GM18870 (cell line): ENCODE measurements at regions not wholly inside any gene's neighbourhood (a gene's known extent, or its start where the extent isn't known, plus 50 kb on each side); places are given as distances from the start of the nearest gene placed in this dataset.
A peak's percentile ranks its signal among the peaks of the same experiment; 100 is the strongest.

Source experiments
- ATAC-seq: cut with Tn5 transposase; IDR thresholded peaks from one replicate; pipeline ENCODE4 v1.9.1; 2021; ENCODE audit warnings: moderate library complexity; ENCODE audit not compliant: unreplicated experiment

DNA sequence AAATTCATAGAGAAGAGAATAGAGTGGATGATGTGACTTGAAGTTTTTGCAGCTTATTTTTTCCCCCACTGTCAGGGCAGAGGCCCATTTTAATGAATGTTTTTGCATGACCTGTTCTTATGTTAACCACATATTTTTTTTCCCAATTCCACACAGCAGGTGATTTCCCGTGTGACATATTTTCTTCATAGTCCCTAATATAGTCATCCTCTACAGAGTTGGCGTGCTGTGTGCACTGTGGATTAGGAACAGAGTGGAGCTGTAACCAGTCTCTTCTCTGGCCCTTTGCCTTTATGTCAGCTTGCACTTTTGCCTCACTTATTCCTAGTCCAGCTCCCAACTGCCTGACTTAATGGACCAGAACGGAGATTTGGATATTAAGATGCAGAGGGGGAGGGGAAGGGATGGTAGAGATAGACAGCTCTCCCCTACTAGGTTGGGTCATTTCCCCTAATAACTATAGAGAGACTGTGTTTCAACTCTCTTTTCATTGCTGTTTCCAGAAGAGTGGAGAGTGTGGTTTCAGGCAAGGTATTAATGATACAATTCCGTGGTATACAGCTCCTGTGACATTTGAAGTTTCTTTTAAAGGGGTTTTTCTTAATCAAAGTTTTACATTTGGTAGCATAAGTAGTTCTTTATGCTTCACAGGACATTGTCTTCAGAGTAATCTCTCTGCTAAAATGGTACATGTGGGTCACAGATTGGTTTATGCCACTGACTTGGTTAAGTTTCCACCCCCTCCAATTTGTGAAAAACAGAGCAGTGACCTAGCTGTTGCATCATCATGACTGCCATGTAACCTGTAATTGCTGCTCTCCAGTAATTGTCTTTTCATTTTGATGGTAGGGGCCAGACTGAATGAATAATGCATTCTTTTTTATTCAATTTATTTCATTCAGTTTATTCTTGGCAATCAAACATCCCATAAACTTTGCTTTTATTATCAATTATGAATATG, 161.3 kb downstream of the HAUS1 start:
- ATAC-seq = no peak

DNA sequence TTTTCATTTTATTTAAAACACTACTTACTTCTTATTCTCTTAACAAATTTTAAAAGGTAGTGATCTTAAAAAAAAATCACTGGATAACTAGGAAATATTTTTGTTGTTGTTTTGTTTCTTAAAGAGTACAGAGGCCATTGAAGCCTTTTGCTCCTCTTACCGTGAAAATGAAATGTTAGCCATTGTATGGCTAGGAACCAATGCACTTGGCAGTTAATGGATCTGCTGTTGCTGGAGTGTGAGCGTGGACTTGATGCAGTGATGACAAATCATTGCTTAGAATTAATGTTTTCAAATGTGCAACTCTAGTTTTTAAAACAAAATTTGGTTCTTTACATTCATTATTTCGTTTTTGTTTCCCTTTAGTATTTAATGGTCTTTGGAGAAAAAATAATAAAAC, 162.3 kb downstream of the HAUS1 start:
- no peak for ATAC-seq

DNA sequence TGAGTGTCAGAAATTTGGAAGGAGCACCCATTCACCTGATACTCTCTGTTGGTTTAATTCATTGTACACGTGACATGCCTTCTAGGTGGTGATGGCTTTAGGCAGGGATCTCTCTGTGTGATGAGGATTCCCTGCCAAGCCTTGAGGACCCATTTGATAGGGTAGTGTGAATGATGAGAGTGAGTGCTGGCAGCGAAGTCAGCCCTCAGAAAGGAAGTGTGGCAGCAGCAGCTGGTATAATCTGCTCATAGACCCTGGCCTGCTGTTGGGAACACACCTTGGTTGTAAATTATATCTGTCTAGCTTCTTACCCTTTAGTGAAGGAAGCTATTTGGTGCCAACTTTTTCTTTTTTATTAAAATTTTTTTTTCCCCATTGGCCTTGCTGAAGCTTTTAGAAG, 164.5 kb downstream of the HAUS1 start:
- ATAC-seq = no peak

DNA sequence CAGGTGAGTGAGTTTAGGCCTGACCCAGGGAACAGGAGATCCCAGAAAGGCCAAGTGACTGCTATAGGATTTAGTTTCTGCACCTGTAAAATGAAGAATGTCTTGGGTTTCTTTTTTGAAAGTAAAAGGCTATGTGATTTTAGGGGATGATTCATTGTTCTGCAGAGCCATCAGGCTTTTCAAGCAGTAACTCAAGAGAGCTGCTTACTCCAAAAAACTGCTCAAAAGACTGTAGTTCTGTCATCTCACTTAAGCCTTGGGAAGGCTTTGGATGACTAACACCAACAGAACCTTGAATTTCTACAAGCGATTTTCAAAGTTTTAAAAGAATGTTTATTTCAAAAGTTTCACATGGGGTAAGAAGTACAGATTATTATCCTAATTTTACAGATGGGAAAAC, 165.1 kb downstream of the HAUS1 start:
- no peak for ATAC-seq

DNA sequence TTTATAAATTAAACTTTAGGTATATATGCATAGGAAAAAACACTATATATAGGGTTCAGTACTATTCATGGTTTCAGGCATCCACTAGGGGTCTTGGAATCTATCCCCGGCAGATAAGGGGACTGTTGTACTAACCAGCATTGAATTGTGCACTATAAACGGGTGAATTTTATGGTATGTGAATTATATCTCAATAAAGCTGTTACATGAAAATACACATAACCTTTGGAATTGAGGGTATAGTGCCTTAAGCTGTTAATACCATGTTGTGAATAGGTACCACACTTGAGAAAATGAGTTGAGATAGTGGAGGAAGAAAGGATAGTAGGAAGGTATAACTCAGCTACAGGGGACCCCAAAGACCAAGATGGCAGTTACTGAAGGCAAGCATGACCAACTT, 167.3 kb downstream of the HAUS1 start:
- ATAC-seq = no peak

DNA sequence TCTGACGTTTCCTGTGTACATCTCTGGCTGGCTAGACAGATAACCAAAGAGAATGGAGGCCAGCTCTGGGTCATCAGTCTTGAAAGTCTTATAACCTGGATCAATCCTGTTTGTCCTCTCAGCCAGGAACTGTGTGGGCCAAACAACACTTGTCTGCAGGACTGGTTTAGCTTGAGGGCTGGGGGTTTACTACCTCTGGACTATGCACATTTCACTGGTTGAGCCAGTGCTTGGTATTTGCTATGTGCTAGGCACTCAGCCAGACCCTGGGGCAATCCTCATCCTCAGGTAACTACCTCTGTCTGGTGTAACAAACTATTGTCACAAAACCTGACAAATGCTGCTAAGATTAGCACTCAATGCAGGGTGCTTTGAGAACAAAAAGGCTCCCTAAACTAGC, 169.7 kb downstream of the HAUS1 start:
- ATAC-seq = no peak

DNA sequence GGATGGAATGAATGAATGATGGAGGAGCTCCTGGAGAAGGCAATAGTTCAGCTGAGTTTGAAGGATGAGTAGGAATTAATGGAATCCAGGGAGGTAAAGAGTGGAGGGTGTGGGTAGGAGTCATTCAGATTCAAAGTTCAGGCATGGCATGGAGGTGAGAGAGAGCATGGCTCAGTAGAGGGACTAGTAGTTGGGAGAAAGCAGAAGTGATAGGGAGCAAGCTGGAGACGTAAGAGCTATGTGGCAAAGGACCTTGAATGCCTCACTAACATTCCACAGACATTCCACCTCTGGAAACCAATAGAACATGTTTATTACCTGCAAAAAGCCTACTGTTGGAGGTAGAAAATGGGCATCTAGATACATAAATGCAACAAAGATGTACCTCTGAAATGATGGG, 170.1 kb downstream of the HAUS1 start:
- no peak for ATAC-seq

DNA sequence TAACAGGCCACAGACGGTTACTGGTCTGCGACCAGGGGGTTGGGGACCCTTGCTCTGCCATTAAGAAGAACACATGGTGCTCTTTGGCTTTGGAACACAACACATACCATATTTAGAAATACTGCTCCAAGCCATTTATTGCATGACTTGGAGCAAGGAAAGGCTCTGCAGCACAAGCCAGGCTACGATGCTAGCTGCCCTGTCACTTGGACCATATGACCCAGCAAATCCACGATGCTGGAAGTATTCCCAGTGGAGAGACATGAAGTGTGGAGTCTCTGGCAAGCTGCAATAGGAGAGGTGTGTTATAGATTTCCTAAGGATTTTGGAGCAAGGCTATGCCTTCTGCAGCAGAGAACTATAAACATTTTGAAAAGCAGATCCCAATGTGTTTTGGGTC, 171.2 kb downstream of the HAUS1 start:
- ATAC-seq = no peak

DNA sequence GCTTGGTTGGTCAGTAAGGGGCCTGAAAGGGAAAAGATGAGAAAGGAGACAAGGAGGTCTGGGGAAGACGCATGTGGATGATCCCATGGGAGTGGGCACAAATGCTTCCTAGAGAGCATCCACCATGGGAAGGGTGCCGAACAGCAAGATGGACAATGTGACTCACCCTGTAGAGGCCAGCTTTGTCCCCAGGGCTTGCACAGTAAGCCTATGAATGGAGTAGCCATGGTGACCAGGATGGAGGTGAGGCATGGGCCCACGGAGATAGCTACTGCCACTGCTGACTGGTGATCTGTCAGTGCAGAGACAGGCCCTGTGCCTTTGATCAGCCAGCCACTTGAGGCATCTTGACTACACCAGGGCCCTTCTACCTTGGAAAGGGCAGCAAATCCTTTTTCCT, 172.6 kb downstream of the HAUS1 start:
- no peak for ATAC-seq

DNA sequence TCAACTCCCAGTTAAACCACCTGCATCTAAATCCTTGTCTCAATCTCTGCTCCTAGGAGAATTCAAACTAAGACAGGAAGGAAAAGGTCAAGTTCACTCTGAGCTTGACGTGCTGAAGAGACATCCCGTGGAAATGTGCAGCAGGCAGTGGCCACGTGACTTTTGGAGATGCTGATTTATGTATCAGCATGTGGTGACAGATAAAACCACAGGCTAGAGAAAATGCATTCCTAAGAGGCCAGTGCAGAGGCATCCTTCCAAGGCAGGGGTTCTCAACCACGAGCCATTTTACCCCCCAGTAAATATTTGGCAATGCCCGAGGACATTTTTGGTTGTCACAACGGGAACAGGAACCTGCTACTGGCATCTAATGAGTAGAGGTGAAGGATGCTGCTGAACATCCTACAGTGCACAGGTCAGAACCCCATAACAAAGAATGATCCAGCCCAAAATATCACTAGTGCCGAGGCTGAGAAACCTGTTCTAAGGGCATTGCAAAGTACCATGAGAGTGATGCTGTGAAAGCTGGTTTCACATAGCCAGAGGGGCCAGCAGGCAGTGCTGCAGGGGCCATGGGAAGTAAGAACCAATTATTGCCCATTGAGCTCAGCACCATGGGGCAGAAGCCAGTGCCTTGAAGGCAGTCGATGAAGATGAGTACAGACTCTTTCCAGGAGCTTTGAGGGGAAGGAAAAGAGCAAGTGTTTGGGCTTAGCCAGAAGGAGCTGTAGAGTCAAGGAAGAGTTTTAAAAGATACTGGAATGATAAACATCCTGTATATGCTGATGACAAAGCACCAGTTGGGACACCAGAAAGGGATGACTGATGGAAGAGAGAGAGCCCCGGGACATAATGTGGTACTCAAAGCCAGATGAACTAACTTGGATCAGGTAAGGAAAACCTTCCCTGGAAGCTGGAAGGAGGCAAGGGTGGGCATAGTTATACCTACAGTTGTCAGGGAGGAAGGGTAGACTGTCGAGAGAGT, 174.6 kb downstream of the HAUS1 start:
- no peak for ATAC-seq

DNA sequence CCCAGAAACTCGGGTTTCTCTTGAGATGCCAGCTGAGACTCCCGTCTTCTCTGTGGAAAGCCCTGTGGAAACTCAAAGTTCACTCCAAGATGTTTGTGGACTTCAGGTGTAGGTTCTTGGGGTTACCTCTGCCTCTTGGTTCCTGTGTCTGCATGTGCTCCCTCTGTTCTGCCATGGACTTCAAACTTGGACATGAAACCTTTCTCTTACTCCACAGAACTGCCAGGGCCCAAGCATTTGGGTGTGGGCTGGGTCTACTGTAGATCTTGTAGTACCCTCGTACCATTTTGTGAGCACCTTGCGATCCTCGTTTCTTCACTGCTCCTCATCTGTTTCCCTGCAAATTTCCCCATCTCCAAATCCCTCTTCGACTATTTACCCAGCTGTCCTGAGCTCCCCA, 175.5 kb downstream of the HAUS1 start:
- no peak for ATAC-seq

DNA sequence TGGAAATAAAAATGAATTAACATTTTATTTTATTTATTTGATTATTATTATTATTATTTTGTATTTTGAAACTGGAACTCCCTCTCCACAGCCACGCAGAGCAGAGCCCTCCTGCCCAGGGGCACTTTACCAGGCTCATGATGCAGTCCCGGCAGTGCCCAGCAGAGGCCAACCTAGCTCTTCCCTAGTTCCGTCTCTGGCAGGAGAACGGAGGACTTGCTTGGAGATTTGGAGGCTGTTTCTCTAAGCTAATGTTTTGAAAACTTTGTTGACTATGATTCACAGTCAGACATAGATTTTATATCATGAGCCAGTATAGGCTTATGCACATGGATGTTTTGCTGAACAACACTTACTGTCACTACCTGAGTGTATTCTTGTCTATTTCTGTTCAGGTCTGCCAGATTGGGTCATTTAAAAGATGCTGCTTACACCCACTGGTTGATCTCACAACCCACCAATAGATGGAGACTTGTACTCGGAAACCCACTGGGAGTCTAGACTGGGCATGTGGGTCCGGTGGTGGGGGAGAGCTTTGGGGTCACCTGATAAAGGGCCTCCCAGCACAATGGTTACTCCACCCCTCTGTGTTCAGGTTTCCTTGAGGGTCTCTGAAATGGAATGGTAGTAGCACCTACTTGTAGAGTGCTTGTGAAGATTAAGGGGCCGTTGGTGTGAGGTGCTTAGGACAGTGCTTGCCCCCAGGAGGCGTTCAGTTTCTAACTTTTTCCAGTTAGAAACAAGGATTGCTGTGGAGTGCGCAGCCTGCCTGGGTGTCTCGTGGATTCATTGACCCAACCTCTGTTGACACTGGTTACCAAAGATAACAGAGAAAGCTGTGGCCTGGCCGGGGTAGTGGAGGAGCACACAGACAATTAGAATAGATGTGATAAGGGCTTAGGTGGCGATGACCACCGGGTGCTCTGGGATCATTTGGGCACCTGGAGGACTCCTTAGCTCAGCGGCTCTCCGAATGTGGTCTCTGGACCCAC, 177.3 kb downstream of the HAUS1 start:
- ATAC-seq = peak; percentile 60

DNA sequence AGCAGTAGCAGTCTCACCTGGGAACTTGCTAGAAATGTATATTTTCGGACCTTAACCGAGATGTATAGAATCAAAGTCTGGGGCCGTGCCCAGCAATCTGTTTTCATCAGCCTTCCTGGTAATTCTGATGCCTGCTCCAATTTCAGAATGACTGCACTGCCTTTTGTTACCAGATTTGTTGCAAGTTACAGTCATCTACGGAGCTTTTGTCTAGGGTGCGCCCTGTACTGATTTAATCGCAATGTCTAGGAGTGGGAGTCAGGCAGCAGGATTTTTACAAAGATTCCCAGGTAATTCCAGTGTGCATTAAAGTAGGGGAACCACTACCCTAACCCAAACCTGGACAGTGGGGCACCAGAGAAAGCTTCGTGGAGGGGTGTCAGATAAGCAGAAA, 178.0 kb downstream of the HAUS1 start:
- ATAC-seq = no peak

DNA sequence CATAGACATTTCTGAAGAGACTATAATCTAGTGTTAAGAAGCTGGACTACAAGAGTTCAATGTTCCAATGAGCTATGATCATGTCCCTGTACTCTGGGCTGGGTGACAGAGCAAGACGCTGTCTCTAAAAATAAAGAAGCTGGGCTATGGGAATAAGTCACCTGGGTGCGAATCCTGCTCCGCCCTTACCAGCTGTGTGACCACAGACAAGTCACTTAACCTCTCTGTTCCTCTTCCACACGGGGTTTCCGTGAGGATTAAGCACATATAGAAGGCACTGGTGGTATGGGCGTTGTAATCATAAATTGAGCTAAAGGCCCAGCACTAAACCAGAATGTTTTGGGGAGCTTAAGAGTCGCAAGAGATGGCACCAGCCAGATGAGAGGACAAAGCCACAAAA, 178.5 kb downstream of the HAUS1 start:
- ATAC-seq = no peak

DNA sequence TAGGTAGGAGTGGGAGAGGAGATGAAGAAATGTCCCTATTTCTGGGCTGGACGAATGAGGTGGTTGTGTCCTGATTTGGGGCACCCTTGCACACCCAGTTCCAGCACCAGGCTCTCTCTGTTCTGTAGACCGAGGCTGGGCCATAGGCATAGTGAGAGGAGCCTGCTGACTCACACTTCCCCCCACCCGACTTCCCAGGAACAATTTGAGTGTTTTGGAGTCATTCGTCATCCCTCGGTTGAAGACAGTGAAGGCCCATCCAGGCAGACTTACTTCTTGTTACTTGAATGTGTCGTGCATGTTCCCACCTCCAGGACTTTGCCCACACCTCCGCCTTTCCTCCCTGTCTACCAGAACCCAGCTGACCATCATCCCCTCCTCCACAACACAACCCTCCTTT, 179.1 kb downstream of the HAUS1 start:
- ATAC-seq = no peak

DNA sequence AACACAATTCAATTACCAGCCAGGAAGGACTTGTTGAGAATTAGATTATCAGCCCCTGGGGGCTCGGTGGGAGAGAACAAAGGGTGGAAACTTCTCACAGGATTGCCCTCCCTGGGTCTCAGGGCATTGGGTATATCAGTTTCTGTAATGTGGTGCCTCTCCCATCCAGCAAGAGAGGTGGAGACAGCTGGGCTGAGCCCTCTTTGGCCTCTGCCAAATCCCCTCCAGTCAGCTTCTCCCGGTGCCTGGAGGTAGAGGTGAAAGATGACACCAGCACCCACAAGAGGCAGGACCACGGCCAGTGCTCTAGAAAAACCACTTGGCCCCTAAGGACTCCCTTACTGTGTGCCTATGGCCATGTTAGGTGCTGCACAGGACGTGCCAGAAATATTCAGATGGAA, 179.7 kb downstream of the HAUS1 start:
- ATAC-seq = no peak

DNA sequence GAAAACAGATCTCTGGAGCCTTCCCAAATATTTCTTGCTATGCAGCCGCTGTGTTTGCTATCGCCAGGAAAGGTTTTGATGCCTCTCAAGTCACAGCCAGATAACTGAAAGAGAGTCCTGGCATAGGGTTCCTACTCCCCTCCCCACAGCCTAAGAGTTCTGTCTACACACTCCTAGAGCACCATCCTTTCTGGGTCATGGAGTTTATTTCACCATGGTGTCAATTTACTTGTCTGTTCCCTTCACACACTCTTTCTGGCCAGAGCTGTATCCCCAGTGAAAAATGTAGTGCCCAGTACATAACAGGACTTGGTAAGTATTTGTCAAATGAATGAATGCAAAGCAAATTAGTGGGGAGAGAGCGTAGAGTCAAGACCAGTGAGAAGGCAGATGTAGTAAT, 185.3 kb downstream of the HAUS1 start:
- ATAC-seq = no peak

DNA sequence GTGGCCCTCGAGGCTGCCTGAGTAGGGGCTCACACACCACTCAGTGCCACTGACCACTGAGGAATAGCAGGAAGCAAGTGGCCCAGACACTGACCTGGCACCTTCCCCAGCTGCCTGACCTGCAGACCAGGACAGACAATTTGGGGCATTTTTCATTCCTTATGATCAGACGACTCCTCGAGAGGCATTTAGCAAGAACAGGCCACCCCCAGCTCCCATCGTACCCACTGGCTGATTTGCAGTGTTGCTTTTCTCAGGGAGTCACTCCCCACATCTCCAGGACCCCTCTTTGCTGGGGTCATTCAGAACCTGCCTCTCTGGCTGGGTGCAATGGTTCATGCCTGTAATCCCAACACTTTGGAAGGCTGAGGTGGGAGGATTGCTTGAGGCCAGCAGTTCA, 185.7 kb downstream of the HAUS1 start:
- no peak for ATAC-seq

DNA sequence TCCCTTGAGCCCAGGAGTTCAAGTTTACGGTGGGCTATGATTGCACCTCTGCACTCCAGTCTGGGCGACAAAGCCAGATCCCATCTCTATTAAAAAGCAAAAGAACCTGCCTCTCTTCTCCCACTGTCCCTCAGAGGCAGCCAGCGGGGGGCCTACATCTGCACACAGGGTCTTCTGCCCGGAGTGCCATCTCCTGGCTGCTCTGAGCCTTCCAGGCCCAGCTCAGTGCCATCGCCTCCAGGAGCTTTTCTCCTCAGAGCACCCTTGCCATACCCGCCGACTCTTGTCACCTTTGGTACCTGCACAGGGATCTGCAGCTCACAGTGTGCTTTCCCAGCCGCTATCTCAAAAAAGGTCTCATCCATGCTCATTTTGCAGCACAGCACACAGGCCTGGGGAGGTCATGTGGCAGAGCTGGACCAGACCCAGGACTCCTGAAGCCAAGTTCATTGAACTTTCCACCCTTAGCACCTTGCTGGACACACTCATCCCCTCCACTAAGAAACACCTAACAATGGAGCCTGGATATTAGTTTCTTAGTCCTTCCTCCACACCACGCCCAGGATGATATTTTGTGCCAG, 186.3 kb downstream of the HAUS1 start:
- no peak for ATAC-seq

DNA sequence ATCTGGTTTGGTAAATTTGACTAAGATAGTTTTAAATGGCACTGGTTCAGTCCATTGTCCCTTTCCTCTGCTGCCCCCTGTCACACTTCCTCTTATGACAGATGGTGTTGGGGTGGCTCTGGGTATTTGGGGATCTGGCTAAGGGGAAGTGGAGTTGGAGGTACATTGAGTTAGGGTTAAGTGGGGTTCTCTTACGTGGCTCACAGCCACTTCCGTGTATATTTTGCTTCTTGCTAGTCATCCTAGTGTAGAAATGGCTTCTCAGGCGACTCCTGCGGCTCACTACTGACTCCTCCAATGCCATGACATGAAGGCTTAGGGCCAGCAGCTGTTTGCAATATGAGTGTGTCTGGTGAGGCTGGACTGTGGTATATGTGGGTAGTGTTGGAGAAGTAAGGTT, 187.0 kb downstream of the HAUS1 start:
- no peak for ATAC-seq
